Adrenal gland (tissue), 9 donors: ENCODE measurements at regions not wholly inside any gene's neighbourhood (a gene's known extent, or its start where the extent isn't known, plus 50 kb on each side); places are given as distances from the start of the nearest gene placed in this dataset.

Source experiments
- DNase-seq, 7 donors: peaks; one replicate each; pipeline ENCODE4 v3.0.0-alpha.2; 2019 to 2020
- H3K27ac ChIP-seq, 5 donors: fragments of 200-600 bp; sonication (generic) in 4 of 5; 1 replicate in 3 of 5; 2 replicates in 2 of 5; pipeline versions ENCODE4 v1.5.1 to v1.8.0; 2016 to 2020; ENCODE audit warnings: mild to moderate bottlenecking in 1 of 5
- H3K27me3 ChIP-seq: fragments of 200-600 bp; 2 replicates; pipeline ENCODE4 v1.8.0; 2021
- H3K36me3 ChIP-seq, 2 donors: fragments of 200-600 bp; replicated peaks in 1 of 2; 1 replicate in 1 of 2; 2 replicates in 1 of 2; pipeline versions ENCODE4 v1.5.1 to v1.8.0; 2018 to 2022
- H3K4me1 ChIP-seq, 2 donors: fragments of 200-600 bp; replicated peaks in 1 of 2; 1 replicate in 1 of 2; 2 replicates in 1 of 2; pipeline versions ENCODE4 v1.5.1 to v1.8.0; 2018 to 2021
- H3K4me3 ChIP-seq, 4 donors: fragments of 200-600 bp; sonication (generic) in 3 of 4; one replicate each; pipeline ENCODE4 v1.5.1; 2016 to 2018
- H3K9me3 ChIP-seq, 3 donors: fragments of 200-600 bp; sonication (generic) in 1 of 3; replicated peaks in 1 of 3; 1 replicate in 2 of 3; 2 replicates in 1 of 3; pipeline versions ENCODE4 v1.5.1 to v1.8.0; 2016 to 2021
- POLR2A ChIP-seq, 2 donors: fragments of 450-650 bp; IDR thresholded peaks; one replicate each; pipeline ENCODE4 v1.6.1; 2017; ENCODE audit warnings: antibody characterized with exemption in 2 of 2, mild to moderate bottlenecking in 2 of 2, moderate library complexity in 1 of 2
- WGBS, 4 donors: extraction: QIAGEN DNeasy Blood & Tissue Kit in 2 of 4; methylation state at CpG; one replicate each; pipeline versions ENCODE4 v1.1.5 to v1.1.7; 2013 to 2017; 5-methylcytosine and 5-hydroxymethylcytosine counted together
- intact Hi-C, 2 donors: fragments of 100-400 bp; cut with DNase I; formaldehyde crosslinking; loops; one replicate each; pipeline versions ENCODE4 v1.14.1 to v1.15.0; 2022 to 2023
- TF ChIP-seq, protein P1 (sequence below), 6 experiments: fragments of 450-650 bp in 4 of 6; fragments of 200-600 bp in 2 of 6; sonication (generic) in 1 of 6; IDR thresholded peaks; 1 replicate in 5 of 6; 2 replicates in 1 of 6; pipeline versions ENCODE4 v1.5.1 to v1.8.0; 2016 to 2021; ENCODE audit warnings: antibody characterized with exemption in 6 of 6, mild to moderate bottlenecking in 2 of 6, moderate library complexity in 1 of 6
- donor health status: healthy with polysubstance abuse.
- donor health status: Bipolar disorder and iron deficiency.
- donor health status: DM: yes; HTN: yes; CAD: no.
- donor health status: DM: no; HTN: no; CAD: no.
- donor health status: DM: no; HTN: no; CAD: no.

DNA sequence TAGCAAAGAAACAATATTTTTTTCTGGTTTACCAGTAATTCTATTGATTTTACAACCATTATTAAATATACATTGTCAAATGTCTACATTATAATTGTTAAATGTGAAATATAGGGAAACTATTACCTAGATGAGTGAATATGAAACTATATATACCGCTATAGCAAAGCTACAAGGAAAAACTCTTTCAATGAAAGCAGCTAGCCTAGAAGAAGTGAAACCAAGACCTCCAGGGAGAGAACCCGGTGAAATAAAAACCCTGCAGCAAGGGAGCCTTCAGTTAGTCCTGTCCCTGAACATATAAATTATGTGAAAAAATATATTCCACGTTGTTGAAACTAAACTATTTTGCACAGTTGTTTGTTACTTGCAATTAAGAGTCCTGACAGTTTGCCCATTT is 913.1 kb downstream of the EFNA5 start:
- Histone ChIP-seq H3K36me3 (no peaks in the 10 kb centered on the region), H3K27me3 (no peaks in the 10 kb centered on the region), H3K9me3 (no peaks in the 10 kb centered on the region), H3K4me3 (no peak overlapping the region), H3K4me1 (no peaks in the 10 kb centered on the region), H3K27ac (no peak overlapping the region)
- TF ChIP-seq, protein P1, sequence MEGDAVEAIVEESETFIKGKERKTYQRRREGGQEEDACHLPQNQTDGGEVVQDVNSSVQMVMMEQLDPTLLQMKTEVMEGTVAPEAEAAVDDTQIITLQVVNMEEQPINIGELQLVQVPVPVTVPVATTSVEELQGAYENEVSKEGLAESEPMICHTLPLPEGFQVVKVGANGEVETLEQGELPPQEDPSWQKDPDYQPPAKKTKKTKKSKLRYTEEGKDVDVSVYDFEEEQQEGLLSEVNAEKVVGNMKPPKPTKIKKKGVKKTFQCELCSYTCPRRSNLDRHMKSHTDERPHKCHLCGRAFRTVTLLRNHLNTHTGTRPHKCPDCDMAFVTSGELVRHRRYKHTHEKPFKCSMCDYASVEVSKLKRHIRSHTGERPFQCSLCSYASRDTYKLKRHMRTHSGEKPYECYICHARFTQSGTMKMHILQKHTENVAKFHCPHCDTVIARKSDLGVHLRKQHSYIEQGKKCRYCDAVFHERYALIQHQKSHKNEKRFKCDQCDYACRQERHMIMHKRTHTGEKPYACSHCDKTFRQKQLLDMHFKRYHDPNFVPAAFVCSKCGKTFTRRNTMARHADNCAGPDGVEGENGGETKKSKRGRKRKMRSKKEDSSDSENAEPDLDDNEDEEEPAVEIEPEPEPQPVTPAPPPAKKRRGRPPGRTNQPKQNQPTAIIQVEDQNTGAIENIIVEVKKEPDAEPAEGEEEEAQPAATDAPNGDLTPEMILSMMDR (IDR thresholded peaks at IDR 0.05) = no peak
- TF ChIP-seq POLR2A (IDR thresholded peaks at IDR 0.05) = no peak
- WGBS, 4 donors = 59 to 71% (median 64%) methylated on average over 3 of the region's 3 CpGs
- intact Hi-C loops = no loop called here
- no peak for DNase-seq

DNA sequence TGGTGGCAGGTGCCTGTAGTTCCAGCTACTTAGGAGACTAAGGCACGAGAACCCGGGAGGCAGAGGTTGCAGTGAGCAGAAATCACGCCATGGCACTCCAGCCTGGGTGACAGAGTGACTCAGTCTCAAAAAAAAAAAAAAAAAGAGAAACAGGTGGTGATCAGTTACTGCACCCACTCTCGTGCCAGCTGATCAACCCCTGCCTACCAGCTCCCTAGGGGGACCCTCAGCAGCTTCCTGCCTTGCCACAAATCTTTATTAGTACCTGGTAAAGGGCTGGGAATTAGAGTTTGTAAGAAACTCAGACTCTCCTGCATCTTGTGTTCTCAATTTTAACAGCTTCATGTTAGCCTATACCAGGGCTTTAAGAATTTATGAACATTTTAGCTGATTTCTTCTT is 914.9 kb downstream of the EFNA5 start:
- no peaks in the 10 kb centered on the region for H3K9me3 ChIP-seq
- 73 to 80% (median 73%) methylated on average over 4 of the region's 4 CpGs for WGBS, 4 donors
- TF ChIP-seq, protein P1 (IDR thresholded peaks at IDR 0.05) = no peak
- no peak for TF ChIP-seq POLR2A (IDR thresholded peaks at IDR 0.05)
- no peak overlapping the region for H3K4me3 ChIP-seq
- no peaks in the 10 kb centered on the region for H3K4me1 ChIP-seq
- H3K27me3 ChIP-seq = no peaks in the 10 kb centered on the region
- intact Hi-C loops = no loop called here
- no peak overlapping the region for H3K27ac ChIP-seq
- no peak for DNase-seq
- H3K36me3 ChIP-seq = no peaks in the 10 kb centered on the region

DNA sequence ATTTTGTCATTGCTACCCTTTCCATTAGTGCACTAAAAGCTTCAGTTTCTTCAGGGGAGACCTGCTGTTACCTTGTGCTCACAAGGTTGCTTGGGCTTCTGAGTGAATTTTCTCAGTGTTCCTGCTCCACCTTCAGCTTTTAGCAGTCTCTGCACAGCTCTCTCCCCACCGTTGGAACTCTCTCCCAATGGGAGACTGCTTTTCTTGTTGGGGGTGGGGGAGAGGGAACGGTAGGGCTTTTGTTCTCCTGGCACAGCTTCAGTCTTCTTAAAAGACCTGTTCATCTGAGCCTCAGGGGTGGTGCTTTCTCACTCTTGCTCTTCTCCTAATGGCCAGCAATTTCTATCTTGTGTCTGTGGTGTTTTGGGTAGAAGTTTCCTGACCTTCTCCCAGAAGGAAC is 915.7 kb downstream of the EFNA5 start:
- no peak overlapping the region for H3K27ac ChIP-seq
- no peak for TF ChIP-seq POLR2A (IDR thresholded peaks at IDR 0.05)
- TF ChIP-seq, protein P1 (IDR thresholded peaks at IDR 0.05) = no peak
- 0 to 25% (median 11%) methylated on average over 1 to 2 of the region's 2 CpGs for WGBS, 4 donors
- no peaks in the 10 kb centered on the region for H3K27me3 ChIP-seq
- DNase-seq = no peak
- no peaks in the 10 kb centered on the region for H3K4me1 ChIP-seq
- no peaks in the 10 kb centered on the region for H3K36me3 ChIP-seq
- intact Hi-C loops = no loop called here
- H3K9me3 ChIP-seq = no peaks in the 10 kb centered on the region
- H3K4me3 ChIP-seq = no peak overlapping the region

DNA sequence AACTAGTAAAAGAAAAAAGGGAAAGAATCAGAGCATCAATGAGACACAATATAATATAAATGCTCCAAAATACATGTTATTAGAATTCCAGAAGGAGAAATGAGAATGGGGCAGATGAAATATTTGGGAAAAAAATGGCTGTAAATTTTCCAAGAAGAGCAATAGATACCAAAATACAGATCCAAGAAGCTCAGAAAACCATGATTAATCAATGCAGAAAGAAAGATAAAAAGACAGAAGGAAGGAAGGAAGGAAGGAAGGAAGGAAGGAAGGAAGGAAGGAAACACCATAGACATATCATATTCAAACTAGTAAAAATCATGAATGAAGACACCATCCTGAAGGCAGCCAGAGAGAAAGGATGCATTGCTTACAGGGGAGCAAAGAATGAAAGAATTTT is 920.9 kb downstream of the EFNA5 start:
- no peaks in the 10 kb centered on the region for H3K36me3 ChIP-seq
- H3K9me3 ChIP-seq = no peaks in the 10 kb centered on the region
- no peak overlapping the region for H3K27ac ChIP-seq
- H3K4me1 ChIP-seq = no peaks in the 10 kb centered on the region
- no peak for DNase-seq
- TF ChIP-seq, protein P1 (IDR thresholded peaks at IDR 0.05) = no peak
- TF ChIP-seq POLR2A (IDR thresholded peaks at IDR 0.05) = no peak
- H3K27me3 ChIP-seq = no peaks in the 10 kb centered on the region
- no peak overlapping the region for H3K4me3 ChIP-seq
- intact Hi-C loops = no loop called here
